ENCODE measurements at regions not wholly inside any gene's neighbourhood (a gene's known extent, or its start where the extent isn't known, plus 50 kb on each side); places are given as distances from the start of the nearest gene placed in this dataset.

DNA sequence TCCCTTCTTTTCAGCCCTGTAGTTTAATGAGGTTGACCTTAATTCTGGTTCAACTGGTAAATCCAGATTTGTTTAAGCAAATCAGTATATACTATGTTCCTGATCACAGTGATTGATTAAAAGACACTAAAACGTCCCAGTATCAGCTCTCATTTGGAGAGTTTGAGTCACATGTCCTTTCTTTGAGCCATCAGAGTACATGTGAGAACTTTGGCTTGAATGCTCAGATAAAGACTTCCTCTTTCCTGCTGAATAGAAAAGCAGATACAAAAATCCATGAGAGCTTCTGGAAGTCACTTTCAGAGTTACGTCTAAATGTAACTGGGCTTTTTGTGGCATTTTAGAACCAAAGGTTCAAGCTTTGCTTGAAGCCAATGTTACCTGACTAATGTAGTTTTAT lies 341.8 kb upstream of the SATB1 start:
- H3K27me3 Mint-ChIP-seq (ENCODE audit: low read depth) = no peaks in the 10 kb centered on the region
- Histone ChIP-seq H3K56ac (ENCODE audit: insufficient read length, low read depth, low read length) (no peak overlapping the region), H2BK5ac (ENCODE audit: insufficient read length, low read length) (no peak overlapping the region), H2BK20ac (ENCODE audit: low read depth, low read length, poor library complexity, severe bottlenecking) (no peak overlapping the region), H4K8ac (replicated peaks; ENCODE audit: insufficient read length, low read depth, low read length) (no peak overlapping the region), H2BK12ac (ENCODE audit: insufficient read length, low read depth, low read length) (no peak overlapping the region), H3K14ac (ENCODE audit: insufficient read depth, low read length) (no peak overlapping the region), H3K79me1 (ENCODE audit: insufficient read depth, low read depth, low read length, poor library complexity, severe bottlenecking) (no peaks in the 10 kb centered on the region), H4K5ac (ENCODE audit: insufficient read length, low read depth, low read length) (no peak overlapping the region), H3K4ac (ENCODE audit: low read depth, low read length) (no peak overlapping the region), H3K27ac (ENCODE audit: insufficient read length, low read depth, low read length) (no peak overlapping the region), H3K27me3 (ENCODE audit: insufficient read depth, low read length) (no peaks in the 10 kb centered on the region), H3K23me2 (ENCODE audit: insufficient read length, low read depth, low read length, poor library complexity, severe bottlenecking) (no peaks in the 10 kb centered on the region), H3K79me2 (ENCODE audit: insufficient read depth, low read length) (no peaks in the 10 kb centered on the region), H2AK5ac (ENCODE audit: insufficient read length, low read length) (no peak overlapping the region), H4K91ac (ENCODE audit: insufficient read length, low read depth, low read length) (no peak overlapping the region), H3K9ac (ENCODE audit: extremely low read depth, insufficient read length, low read length) (no peak overlapping the region), H3T11ph (ENCODE audit: low read length) (no peak overlapping the region), H2AFZ (ENCODE audit: low read length) (no peak overlapping the region), H2BK15ac (ENCODE audit: low read depth, low read length) (no peak overlapping the region), H2BK120ac (ENCODE audit: low read depth, low read length, poor library complexity, severe bottlenecking) (no peak overlapping the region), H3K23ac (ENCODE audit: insufficient read length, low read depth, low read length) (no peak overlapping the region), H3K4me1 (ENCODE audit: insufficient read depth, low read length) (no peaks in the 10 kb centered on the region), H3K18ac (ENCODE audit: insufficient read length, low read depth, low read length) (no peak overlapping the region), H3K9me3 (ENCODE audit: control insufficient read depth, low read depth, low read length) (no peaks in the 10 kb centered on the region), H3K4me2 (ENCODE audit: insufficient read depth, insufficient read length, low read length) (no peak overlapping the region), H4K20me1 (ENCODE audit: control insufficient read depth, insufficient read depth, insufficient read length) (no peaks in the 10 kb centered on the region)
- DNase-seq = no peak
- H3K4me1 Mint-ChIP-seq = no peaks in the 10 kb centered on the region
- no peaks in the 10 kb centered on the region for H3K9me3 Mint-ChIP-seq
- no peaks in the 10 kb centered on the region for H3K36me3 Mint-ChIP-seq (ENCODE audit: insufficient read depth in 1 of 3, low read depth in 3 of 3)
- no CpG with 5 or more reads among the region's 2 CpGs for WGBS (ENCODE audit: extremely low coverage, insufficient read length, low lambda C conversion rate)
- TF ChIP-seq, protein P1, sequence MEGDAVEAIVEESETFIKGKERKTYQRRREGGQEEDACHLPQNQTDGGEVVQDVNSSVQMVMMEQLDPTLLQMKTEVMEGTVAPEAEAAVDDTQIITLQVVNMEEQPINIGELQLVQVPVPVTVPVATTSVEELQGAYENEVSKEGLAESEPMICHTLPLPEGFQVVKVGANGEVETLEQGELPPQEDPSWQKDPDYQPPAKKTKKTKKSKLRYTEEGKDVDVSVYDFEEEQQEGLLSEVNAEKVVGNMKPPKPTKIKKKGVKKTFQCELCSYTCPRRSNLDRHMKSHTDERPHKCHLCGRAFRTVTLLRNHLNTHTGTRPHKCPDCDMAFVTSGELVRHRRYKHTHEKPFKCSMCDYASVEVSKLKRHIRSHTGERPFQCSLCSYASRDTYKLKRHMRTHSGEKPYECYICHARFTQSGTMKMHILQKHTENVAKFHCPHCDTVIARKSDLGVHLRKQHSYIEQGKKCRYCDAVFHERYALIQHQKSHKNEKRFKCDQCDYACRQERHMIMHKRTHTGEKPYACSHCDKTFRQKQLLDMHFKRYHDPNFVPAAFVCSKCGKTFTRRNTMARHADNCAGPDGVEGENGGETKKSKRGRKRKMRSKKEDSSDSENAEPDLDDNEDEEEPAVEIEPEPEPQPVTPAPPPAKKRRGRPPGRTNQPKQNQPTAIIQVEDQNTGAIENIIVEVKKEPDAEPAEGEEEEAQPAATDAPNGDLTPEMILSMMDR (conservative IDR thresholded peaks at IDR 0.05) = no peak
- no peak overlapping the region for H3K4me3 Mint-ChIP-seq
- H3K27ac Mint-ChIP-seq = no peak overlapping the region
